Stimulated activated CD4-positive, alpha-beta T cell treated with anti-CD3 and anti-CD28 coated beads, Interleukin-4, amount 100 ng/mL, for 1 hour (primary cell): ENCODE measurements at regions not wholly inside any gene's neighbourhood (a gene's known extent, or its start where the extent isn't known, plus 50 kb on each side); places are given as distances from the start of the nearest gene placed in this dataset.
"Not testable (repeated sequence)": the region's sequence is repeated elsewhere in the genome, so short reads cannot be mapped to it uniquely, and the experiment has no call there.

Experiments
- DNase-seq: peaks from one replicate; pipeline ENCODE4 v3.0.0-alpha.2; 2020

DNA sequence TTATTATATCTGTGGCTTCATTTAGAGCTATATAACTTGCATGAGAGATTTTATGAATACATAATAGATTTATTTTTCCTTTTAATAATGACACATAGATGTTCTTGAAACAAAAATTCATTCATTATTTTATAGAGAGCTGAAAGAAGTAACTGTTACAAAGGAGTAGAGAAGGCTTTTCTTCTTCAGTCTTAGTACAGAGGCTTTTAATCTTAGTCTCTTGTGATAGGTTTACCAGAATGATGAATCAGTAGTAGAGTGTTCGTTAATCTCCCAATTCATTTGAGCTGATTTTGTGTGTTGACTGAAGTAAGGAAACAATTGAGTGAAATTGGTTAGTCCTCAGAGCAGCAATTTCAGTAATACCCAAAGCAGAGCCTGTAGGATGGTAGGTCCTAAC lies 1284.1 kb upstream of the ACO1 start:
- no peak for DNase-seq

DNA sequence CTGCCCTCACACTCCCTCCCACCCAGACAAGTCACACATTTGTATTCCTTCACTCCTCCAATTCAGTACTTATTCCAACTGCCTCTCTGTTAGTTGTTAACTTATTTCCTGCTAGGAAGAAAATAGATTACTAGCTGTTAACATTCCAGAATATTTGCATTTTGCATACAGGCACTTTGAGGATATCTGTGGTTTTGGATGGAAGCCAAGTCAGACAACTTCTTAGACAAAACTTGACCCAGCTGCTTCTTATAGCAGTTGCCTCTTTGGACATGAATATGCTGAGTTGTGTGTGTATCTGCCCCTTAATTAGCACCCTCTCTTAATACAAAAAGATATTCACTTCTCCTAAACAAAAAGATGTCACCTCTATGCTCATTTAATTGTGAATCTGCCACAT lies 1280.6 kb upstream of the ACO1 start:
- no peak for DNase-seq

DNA sequence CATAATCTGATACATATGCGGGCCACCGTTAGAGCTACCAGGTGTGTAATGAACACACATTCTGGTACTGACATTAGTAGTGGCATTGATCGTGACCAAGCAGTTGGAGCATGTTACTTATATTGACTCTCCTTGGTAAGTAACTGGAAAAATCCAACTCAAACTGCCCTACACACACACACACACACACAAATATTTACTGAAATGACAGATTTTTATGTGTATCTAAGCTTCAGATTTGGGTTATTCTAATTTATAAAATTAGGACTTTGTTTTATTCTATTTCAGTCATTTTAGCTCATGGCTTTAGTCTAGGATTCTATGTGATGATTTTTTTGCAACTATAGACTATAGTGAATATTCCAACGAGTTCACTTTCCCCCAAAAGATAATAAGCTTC lies 1280.2 kb upstream of the ACO1 start:
- DNase-seq, result no peak

DNA sequence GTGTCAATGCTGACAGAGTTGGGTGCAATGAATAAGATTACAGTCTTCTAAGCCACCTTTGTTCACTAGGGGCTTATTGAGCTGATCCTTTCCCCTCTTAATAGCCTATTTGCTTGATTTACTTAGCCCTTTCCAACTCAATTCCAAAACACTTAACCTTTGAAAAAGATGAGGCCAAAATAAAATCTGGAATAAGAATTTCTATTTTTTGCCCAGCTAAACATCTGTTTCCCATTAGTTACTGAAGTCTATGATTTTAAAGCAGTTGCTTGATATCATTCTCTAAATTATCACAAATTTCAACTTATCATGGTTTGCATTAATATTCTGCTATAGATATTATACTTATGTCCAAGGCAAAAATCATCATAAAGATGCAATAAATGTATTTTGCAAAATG lies 1272.0 kb upstream of the ACO1 start:
- no peak for DNase-seq

DNA sequence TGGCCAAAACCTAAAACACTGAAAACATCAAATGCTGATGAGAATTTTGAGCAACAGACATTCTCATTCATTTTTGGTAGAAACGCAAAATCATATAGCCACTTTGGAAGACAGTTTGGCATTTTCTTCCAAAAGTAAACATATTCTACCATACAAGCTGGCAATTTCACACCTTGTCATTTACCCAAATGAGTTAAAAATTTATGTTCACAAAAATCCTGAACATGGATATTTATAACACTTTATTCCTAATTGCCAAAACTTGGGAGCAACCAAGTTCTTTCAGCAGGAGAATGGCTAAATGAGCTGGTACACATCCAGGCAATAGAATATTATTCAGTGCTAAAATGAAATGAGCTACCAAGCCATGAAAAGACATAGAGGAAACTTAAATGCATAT lies 1270.1 kb upstream of the ACO1 start:
- no peak for DNase-seq

DNA sequence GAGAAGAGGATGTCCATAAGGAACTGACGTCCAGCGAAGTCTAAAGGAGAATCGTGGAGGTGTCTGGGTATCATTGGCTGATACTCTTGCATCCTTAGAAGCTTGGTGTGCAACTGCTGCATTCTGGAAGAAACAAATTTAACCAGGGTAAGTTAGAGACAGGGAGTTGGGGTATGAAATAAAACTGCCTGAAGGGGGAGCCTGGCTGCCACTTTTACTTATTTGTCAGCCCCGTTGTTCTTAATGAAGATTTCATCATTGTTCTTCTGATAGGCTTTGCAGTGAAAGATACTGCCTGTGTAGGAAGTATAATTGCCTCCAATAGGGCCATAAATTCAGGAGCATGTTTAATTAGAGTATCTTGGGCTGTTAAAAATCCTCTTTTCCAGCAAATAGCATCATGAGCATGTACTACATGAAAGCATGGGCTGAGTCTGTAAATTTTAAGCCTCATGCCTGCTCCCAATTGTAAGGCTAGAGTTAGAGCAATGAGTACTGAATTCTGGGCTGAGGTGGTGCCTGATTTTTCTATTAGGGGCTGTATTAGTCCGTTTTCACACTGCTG lies 1264.5 kb upstream of the ACO1 start:
- peak; percentile 15 for DNase-seq

DNA sequence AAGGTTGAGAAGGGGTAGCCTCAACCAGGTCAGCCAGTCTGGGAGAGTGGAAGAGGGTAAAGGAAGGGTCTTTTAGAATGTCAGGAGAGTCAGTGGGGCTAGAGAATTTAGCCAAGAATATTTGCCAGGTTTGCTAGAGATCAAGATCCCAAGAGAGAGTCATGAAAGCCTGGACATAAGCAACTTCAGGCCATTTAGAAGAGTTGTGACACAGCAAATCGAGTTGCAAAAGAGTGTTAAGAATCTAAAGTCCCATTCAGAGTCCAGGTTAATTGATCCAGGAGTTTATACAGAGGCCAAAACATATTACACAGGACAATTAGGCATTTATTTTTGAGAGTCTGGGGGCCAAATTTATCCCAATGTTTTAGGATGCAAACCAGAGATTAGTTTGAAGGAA lies 1260.1 kb upstream of the ACO1 start:
- DNase-seq, result no peak

DNA sequence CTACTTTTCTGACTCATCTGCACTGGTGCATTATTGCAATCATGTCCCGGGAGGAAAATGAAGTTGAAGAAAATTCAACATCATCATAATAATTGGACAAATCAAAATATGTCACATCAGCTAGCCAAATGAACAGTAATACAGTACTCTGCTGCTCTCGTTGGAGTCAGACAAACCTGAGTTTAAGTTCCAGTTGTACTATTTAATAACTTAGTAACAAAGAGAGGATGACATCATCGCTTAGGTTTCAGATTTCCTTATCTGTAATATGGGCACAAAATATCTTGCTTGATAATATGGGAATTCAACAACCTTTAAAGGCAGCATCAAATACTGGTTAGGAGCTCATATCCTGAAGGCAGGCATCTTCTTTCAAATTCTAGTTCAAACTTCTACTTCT lies 1248.9 kb upstream of the ACO1 start:
- no peak for DNase-seq

DNA sequence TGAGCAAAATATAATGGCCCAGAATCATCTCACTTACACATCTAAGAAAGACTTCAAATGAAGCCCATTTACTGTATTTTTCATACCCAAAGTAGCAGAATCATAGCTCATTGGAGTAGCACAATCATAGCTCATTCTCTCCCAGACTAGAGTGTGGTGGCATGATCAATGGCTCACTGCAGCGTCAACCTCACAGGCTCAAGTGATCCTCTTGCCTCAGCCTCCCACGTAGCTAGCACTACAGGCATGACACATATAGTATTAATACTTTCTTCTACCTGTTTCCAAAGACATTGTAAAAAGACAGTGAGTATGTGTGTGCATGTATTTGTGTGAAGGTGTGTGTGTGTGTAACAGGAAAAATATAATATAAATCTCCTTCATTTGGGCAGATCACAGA lies 1247.9 kb upstream of the ACO1 start:
- no peak for DNase-seq

DNA sequence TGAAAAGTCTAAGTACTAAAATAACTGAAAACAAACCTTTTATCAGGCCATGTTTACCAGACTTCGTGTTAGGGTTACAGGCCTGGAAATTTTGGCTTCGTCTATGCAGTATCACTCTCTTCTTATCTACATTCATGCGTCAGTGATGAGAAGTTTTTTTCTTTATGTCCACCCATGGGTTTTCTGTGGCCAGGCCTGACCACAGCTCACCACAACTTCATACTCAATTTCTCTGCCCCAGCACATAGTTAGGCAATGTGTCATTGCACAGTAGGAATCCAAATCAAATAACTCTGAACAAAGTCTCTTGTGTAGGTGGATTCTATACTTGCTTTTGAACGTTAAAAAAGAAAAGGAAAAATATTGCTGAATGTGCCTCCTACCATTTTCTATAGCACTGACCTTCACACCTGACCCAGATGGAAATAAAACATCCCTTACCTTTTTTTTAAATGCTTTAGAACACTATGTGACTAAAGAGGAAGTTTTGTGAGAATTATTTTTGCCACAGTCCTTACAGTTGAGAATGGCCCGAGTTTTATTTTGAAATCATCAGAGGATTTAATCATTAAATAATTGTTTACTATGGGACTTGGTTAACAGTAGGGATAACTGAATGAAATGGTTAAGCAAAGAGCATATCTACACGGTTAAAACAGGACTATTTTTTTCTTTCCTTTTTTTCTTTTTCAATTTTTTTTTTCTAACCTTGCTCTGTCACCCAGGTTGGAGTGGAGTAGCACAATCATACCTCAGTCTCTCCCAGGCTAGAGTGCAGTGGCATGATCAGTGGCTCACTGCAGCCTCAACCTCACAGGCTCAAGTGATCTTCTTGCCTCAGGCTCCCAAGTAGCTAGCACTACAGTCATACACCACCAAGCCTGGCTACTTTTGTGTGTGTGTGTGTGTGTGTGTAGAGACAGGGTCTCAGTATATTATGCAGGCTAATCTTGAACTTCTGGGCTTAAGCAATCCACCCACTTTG lies 1247.0 kb upstream of the ACO1 start:
- DNase-seq, result no peak

DNA sequence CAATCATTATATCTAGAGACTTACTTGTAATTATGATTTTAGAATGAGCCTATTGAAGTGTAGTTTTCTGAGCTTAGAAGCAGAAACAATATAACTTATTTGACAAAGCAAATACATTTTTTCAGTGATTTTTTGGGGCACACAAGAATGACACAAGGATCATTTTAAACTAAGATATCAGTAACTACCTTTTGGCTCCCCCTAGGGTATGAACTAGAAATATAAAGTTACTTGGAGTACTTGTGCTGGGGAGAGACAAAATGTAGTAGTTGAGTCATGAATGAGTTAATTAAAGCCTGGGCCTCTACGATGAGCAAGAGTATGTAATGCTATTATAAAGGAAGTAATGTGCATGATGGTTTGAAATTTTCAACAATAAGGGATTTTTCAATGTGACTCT lies 1244.1 kb upstream of the ACO1 start:
- no peak for DNase-seq

DNA sequence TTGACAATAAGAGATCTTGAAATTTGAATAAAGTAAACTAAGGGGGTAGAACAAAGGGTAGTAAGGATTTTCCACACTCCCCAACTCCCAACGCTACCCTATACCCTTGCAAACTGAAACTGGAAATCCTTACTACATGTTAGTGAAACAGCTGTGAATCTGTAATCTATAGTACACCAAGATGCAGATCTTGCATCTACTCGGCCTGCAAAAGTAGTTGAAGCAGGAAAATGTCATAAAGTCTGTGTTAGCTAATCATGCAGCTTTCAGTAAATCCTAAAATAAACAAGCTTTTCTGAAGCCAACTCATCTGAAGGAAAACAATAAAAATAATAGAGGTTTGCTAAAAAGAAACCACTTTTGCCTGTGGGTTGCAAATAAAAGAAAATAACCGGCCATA lies 1242.0 kb upstream of the ACO1 start:
- no peak for DNase-seq

DNA sequence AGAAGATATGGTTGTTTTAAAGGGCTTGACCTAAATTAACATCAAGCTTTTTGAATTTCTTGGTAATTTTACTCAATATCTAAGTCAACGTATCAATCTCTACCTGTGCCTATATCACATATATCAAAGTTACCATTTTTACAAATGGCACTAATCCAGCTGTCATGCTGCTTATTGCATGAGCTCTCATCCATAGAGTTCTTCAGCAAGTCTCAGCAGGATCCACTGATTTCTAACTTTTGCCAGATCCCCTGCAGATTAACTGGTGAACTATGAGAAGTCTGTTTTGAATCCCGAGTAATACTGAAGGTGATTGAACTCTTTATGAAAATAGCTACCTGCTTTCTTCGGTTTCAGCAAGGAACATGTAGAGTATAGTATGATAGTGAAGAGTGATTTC lies 1239.8 kb upstream of the ACO1 start:
- no peak for DNase-seq

DNA sequence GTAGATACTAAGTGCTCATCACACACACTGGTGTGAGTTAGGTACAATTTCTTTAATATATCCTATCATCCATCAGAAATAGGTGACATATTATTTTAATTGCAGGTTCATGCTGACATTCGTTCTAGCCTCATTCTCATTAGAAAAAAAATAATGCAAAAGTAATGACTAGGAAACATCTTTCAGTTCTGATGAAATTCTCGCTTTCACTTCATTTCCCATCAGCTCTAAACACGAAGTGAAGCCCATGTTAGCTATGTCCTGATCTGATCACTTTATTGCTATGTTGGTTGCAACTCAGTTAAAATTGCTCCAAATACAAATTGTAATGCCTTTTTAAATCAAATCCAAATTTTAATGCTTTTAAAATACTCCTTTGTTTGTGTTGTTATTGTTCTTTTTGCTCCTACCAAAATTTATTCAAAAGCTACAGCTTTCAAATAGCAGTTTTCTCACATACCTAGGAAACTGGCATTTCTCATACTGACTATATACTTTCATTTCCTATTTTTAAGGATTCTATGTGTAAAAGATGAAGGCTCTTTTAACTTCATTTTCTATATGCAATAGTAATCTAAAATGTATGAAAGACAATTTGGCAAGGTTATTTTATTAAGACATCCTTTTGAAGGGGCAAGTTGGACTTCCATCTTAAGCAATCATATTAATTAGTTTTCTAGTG lies 1237.8 kb upstream of the ACO1 start:
- DNase-seq, result no peak

DNA sequence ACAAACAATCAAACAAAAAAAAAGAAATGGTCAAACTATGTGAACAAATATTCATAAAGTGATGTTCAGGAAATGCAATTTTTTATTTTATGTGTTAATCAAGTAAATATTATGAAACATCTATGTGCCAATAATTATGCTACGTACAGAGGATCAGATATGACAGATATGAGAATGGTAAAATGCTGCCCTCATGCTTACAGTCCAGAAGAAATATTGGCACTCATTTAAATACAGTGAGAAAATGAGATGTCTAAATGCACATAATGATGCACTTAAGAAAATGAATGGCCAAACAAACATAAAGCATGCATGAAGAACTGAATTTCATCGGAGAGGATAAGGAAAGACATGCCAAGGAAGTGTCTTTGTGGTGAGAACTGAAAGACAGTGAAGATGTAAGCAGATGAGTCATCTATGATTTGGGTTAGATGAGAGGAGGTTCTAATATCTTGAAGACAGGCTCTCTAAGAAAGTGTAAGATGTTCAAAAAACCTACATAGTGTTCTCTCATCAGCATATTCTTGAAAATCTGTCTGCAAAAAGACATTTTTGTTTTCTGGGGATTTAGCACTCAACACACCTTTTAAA lies 1231.1 kb upstream of the ACO1 start:
- DNase-seq, result no peak

DNA sequence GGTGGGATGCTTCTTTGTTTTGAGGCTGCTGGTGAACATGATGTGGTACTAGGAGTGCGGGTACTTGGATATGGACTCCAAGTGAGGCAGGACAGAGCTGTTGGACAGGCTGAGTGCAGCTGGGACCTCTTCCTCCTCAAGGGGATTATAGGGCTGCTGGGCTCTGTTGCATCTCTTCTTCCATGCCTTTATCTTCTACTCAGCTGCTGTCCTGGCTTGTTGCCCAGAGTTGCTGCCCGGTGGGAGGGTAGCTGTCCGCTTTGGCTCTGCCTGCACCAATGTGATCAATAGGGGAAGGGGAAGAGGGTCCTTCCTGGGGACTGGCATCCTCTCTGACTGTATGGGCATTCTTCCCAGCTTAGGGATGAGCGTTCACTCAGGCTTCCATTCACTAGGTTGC lies 1217.9 kb upstream of the ACO1 start:
- no peak for DNase-seq

DNA sequence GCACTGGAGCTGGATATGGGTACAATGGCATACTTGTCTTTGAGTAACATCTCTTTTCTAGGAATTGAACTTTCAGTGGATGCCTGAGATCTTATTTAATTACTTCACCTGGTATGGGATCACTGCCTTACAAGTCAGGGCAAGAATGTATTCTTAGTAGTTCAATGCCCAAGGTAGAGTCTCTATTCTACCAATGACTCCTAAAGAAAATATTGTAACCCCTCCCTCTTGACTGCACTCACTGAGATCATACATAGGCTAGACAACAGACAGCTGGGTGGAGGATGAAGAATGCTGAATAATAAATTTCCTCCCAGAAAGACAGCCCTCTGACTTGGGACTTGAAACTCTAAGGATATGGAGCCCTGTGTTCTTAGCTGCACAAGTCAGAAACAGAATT lies 1216.3 kb upstream of the ACO1 start:
- no peak for DNase-seq

DNA sequence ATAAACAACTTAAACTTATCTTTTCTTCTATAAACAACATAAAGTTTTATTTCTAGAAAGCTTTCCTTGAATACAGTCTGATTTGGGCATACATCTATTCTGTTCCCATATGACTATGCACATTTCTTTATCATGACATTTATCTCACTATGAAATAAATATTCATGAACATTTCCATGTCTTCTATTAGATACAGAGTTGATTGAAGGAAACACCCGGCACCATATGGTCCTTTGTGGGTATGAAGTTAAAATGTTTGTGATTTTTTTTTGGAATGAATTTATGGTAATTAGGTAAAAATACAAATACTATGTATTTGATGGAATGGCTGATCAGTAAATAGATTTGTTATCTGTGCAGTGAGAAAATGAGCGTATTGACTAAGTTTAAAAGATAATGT lies 1209.8 kb upstream of the ACO1 start:
- no peak for DNase-seq

DNA sequence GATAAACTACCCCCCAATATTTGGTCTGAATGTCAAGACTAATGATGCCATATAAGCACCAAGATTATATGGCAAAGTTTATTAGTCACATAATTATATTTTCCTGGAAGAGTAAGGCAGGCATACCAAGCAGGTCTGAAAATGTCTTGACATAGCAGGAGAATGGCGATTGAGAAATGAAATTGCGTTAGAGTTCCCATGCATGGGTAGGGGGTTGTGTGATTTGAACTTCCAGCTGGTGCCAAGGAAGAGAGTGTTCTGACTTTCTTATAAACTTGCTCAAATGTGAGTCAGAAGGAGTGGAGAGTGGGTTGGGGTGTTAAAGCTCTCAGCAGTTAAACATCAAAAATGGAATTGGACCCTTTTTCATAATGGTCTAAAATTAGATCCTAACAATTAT lies 1200.6 kb upstream of the ACO1 start:
- DNase-seq, result no peak

DNA sequence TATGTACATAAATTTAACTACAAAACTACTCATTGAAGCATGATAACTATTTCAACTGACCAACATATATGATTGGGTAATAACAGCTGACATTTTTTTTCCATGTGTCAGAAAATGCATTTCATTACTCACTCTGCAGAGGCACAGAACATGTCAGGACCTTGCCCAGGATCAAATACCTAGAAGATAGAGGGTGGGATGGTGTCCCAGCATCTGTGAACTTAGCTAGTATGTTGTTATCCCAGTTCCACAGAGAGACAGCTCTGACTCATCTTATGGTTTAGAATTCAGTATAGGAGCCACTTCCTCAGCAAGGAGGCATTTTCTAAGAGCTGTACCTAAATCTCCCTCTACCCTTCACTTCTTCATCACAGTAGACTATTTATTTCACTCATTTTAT lies 1198.6 kb upstream of the ACO1 start:
- no peak for DNase-seq

DNA sequence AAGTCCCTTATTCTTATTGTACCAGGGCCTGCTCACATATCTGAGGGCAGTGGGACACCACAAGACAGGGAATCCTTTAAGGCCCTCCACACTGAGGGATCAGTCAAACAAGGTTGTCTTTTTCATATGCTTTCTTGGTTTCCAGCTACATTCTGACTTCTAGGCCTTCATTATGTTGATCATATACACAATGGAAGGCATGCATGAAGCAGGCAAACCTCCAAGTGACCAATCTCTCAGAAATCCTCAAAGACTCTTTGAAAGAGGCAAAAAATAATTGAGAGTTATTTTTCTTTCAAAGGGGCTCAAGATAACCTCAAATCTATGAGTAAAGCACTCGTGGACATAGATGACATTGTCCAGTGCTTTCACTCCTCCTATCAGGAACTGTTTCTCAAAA lies 1195.9 kb upstream of the ACO1 start:
- DNase-seq, result no peak

DNA sequence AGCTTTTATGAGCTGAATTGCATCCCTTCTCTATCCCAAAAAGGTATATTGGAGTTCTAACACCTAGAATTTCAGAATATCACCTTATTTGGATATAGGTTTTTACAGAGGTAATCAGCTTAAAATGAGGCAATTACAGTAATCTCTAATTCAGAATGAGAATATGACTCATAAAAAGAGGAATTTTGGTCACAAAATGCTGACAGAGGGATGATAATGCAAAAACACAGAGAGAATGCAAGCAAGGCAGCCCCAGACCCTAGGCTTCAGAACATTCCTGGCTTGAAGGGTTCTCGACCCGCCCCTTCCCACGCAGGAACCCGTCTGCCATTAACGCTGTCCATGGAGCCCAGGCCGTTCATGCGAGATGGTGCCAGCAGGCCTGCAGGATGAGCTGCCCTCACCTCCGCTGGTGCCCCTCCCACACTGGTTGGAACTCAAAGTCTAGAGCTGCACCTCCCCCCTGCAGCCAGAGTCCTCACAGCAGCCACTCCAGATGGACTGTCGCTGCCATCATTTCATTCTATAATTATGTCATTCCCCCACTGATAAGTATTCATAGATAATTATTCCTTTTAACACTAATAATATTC lies 1173.4 kb upstream of the ACO1 start:
- peak; percentile 19 for DNase-seq

DNA sequence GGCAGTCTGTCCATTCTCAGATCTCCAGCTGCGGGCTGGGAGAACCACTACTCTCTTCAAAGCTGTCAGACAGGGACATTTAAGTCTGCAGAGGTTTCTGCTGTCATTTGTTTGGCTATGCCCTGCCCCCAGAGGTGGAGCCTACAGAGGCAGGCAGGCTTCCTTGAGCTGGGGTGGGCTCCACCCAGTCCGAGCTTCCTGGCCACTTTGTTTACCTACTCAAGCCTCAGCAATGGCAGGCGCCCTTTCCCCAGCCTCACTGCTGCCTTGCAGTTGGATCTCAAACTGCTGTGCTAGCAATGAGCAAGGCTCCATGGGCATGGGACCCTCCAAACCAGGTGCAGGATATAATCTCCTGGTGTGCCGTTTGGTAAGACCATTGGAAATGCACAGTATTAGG lies 1154.5 kb upstream of the ACO1 start:
- not testable (repeated sequence) for DNase-seq
